Esophagus squamous epithelium (tissue), 4 donors: ENCODE measurements at regions not wholly inside any gene's neighbourhood (a gene's known extent, or its start where the extent isn't known, plus 50 kb on each side); places are given as distances from the start of the nearest gene placed in this dataset.

Source experiments
- CTCF ChIP-seq, 6 experiments: fragments of 450-650 bp in 4 of 6; fragments of 200-600 bp in 2 of 6; sonication (generic) in 2 of 6; IDR thresholded peaks; one replicate each; pipeline ENCODE4 v1.5.1; 2016 to 2019; ENCODE audit warnings: antibody characterized with exemption in 6 of 6, mild to moderate bottlenecking in 4 of 6, moderate library complexity in 4 of 6
- POLR2A ChIP-seq, 4 donors: fragments of 450-650 bp; IDR thresholded peaks; one replicate each; pipeline ENCODE4 v1.6.1; 2017; ENCODE audit warnings: antibody characterized with exemption in 4 of 4, mild to moderate bottlenecking in 4 of 4, moderate library complexity in 3 of 4

- no peak for TF ChIP-seq CTCF (IDR thresholded peaks at IDR 0.05)
- no peak for TF ChIP-seq POLR2A (IDR thresholded peaks at IDR 0.05)
These were observed 750.8 kb upstream of the SLC35B3 start for GRCh38 chr6:9186148-9186547.
